Femur (tissue), 1 donor: ENCODE measurements at regions not wholly inside any gene's neighbourhood (a gene's known extent, or its start where the extent isn't known, plus 50 kb on each side); places are given as distances from the start of the nearest gene placed in this dataset.
"Not testable (repeated sequence)": the region's sequence is repeated elsewhere in the genome, so short reads cannot be mapped to it uniquely, and the experiment has no call there.

ENCODE experiments used
- DNase-seq: peaks from one replicate; pipeline ENCODE4 v3.0.0-alpha.2; 2017

- no peak for DNase-seq
Observed at GRCh38 chr17:52696362-52696761, 537.8 kb upstream of the CA10 start.

GRCh38 chr17:52686140-52686539 lies 527.6 kb upstream of the CA10 start:
- no peak for DNase-seq

DNA sequence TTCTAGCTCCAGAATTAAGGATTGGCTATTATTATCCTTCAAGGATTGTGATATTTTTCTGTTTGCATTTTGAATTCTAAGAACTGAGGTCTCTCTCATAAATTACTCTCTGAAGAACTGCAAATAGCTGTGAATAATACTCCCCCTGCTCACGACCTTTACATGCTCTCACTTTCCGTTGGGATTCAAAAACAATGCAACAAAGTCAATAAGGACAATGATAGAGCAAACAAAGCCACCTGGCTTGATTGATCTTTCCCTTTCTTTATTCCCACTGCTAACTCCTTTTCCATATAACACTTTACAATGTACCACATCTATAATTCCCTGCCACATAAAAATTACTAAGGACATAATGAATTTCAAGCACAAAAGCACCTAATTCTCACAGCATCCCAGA lies 523.0 kb upstream of the CA10 start:
- no peak for DNase-seq

DNA sequence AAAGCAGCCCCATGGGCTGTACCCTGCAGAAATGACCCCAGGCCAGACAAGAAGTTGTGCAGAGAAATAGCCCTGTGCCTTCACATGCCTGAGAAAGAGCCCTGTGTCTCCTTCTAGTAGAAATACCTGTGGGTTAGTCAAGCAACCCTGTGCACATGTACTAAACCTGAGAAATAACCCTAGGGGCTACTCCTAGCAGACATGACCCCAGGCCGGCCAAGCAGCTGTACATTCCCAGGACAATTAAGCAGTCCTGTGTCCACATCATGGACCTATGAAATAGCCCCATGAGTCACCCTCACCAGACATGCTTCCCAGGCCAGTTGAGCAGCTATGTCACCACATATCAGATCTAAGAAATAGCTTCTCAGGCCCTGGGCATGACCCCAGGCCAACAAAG lies 519.7 kb upstream of the CA10 start:
- no peak for DNase-seq

GRCh38 chr17:52674686-52675085 lies 516.2 kb upstream of the CA10 start:
- DNase-seq: no peak

- no peak for DNase-seq
Observed at GRCh38 chr17:52673791-52674190, 515.3 kb upstream of the CA10 start.

DNA sequence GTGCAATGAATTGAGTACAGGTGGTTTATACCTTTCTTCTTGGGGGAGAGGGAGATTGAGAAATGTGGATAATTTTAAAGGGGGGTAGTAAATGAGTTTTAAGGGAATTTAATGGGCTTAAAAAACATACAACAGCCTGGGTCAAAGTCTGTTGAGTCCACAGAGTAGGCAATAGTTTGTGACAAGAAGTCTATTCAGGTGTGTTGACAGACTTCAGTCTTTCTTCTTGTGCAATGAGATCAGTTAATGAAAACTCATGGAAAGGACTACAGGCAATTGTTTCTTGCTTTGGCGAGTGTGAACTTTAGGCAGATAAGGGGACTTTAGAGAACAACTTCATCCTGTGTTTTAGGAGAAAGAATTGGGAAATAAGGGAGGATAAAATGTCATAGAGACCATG lies 507.8 kb upstream of the CA10 start:
- no peak for DNase-seq

DNA sequence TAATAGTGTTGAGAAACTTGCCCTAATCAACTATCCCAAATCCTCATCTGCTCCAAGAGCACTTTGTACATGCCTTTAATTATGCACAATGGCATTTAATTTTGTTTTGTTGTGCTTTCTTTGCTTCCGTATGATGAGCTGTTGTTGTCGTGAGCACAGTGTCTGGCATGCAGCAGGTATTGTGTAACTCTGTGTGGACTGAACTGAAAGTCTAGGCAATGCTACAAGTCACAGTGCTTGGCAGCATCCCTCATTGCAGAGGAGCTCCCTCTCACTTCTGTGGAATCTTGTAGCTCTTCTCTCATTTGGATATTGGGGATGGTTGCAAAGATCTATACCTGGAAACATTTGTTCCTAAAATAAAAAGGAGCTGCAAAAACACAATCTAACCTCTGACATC lies 502.2 kb upstream of the CA10 start:
- no peak for DNase-seq

GRCh38 chr17:52653014-52653413 lies 494.5 kb upstream of the CA10 start:
- no peak for DNase-seq

DNA sequence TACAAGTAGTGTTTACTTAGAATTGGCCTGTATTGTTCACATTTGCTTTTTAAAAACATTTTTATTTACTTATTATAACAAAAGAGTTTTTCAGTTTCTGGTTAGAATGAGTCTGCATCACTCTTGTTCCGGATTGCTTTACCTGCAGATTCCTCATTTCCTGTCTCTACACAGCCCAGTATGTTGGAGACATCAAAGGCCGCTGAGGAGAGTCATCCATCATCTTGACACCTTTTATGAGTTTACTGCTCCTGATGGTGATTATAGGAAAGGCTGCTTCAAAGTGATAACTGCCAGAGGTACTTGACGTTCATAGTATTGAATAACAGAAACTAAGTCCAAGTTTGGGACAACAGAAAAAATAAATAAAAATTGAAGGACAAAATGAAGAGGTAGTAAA lies 490.5 kb upstream of the CA10 start:
- DNase-seq: no peak

DNA sequence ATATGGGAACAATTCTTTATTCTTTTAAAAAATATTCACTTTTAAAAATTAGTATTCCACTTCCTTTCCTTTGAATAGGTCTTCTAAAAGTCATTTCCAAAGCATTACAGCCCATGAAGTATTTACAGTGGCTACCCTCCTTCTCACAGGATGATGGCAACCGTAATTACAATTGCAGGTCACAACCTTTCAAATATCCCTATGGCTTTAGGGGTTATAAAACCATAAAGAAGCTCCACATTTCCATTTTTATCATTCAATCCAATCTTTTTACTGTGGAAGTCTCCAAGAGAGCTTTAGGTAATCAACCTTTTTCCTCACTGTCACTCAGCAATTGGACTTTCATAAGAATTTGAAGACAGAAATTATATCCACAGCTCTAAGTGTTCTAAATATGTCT lies 488.9 kb upstream of the CA10 start:
- DNase-seq: no peak

DNA sequence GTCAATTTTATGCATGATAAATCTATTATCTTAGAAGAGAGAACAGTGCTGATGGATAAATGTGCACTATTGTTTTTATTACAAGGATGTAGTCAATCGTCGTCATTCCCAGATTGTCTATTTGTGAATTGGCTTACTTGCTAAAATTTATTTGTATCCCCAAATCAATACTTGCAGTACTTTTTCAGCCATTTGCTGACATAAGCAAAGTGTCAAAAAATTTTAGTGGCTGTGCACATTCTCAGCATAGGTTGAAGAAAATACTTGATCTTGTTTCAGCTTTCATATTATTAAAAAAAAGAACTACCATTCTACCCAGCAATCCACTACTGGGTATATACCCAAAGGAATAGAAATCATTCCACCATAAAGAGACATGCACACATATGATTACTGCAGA lies 477.9 kb upstream of the CA10 start:
- no peak for DNase-seq

- no peak for DNase-seq
Observed at GRCh38 chr17:52606590-52606989, 448.1 kb upstream of the CA10 start.

- DNase-seq: no peak
Observed at GRCh38 chr17:52606098-52606497, 447.6 kb upstream of the CA10 start.

DNA sequence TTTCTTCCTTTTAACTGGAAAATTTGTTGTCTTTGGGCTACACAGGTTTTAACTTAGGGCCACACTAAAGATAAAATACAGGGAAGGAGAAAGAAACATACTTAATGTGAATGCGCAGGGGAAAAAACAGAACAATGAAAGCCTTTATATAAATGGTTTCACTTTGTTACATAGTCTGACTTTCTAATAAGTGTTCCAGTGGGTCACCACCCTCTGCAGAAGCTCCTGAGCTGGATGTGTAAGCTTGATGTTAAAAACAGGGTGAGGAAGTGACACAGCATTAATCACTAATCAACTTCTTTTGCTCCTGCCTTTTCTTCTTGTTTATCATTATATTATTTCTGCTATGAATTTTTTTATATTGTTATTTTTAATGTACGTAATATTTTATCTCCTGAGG lies 445.6 kb upstream of the CA10 start:
- no peak for DNase-seq

GRCh38 chr17:52597452-52598215 lies 439.1 kb upstream of the CA10 start:
- not testable (repeated sequence) for DNase-seq

GRCh38 chr17:52594516-52594915 lies 436.0 kb upstream of the CA10 start:
- no peak for DNase-seq

- no peak for DNase-seq
Observed at GRCh38 chr17:52546990-52547389, 388.5 kb upstream of the CA10 start.

DNA sequence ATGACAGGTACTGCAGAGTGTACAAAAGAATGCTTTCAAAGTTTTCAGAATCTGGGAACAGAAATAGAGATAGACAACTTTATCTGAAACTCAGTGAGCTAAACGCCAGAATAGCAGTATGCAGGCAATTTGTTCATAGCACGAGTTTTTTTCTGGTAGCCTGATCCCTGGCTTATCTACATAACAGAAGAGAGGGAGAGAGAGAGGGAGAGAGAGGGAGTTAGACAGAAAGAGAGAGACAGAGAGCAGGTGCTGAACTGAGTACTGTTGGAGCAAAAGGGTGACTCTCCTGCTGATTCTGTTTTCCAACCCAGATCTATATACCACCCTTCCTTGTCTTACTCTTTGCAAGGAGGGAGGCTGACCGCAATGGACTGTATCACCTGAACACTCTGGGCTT lies 388.0 kb upstream of the CA10 start:
- DNase-seq: no peak

DNA sequence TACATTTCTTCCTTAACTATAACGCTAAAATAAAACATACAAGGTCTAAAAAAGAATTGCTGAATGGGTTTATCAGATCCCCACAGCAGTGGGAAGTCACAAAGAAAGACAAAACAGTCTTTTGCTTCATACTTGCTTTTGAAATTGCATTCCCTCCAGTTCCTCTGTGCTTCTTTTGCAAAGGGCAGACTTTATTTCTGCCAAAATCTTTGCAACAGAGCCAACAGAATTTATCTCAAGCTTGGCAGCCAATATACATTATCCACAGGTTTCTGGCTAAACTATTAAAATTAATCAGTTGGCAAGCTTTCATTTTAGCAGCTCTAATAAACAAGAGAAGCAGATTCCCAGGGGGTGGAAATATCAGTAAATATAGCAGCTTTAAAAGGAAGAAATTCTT lies 378.9 kb upstream of the CA10 start:
- DNase-seq: no peak

- DNase-seq: peak; percentile 79
Observed at GRCh38 chr17:52536489-52536888, 378.0 kb upstream of the CA10 start.

GRCh38 chr17:52532373-52532772 lies 373.9 kb upstream of the CA10 start:
- no peak for DNase-seq

- DNase-seq: no peak
Observed at GRCh38 chr17:52524096-52524637, 365.7 kb upstream of the CA10 start.

DNA sequence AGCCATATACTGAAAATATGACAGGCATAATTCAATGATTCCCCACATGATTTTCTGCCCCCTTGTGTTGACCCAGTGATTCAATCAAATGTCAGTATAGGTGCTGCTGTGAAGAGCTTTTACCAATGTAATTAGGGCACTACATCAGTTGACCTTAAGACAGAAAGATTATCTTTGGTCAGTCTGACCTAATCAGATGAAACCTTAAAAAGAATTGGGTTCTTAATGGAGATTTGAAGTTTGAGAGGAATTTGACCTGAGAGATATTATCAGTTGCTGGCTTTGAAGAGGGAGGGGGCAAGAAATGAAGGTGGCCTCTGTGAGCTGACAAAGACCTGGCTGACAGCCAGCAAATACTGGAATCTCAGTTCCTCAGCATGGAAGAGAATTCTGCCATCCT lies 358.7 kb upstream of the CA10 start:
- DNase-seq: no peak

GRCh38 chr17:52515927-52516326 lies 357.4 kb upstream of the CA10 start:
- DNase-seq: no peak
